Activated B cell treated with CpG ODN at 0.5 μM for 24 hours (primary cell): ENCODE measurements at regions not wholly inside any gene's neighbourhood (a gene's known extent, or its start where the extent isn't known, plus 50 kb on each side); places are given as distances from the start of the nearest gene placed in this dataset.

Experiments used
- ATAC-seq: fragments of 200-7000 bp; cut with Tn5 transposase; one replicate; pipeline ENCODE4 v1.10.0; 2021; ENCODE audit warnings: low read depth, mild to moderate bottlenecking, moderate library complexity
- CTCF ChIA-PET: fragments of 350-600 bp; sonication (Branson Sonifier 250); formaldehyde crosslinking; loops from one replicate; lab custom pipeline; 2021; ENCODE audit warnings: antibody characterized with exemption; lab: Charles Lee
- POLR2A ChIA-PET: fragments of 350-600 bp; sonication (Branson Sonifier 250); formaldehyde crosslinking; loops from one replicate; lab custom pipeline; 2021; ENCODE audit warnings: antibody characterized with exemption; lab: Charles Lee
- DNase-seq: peaks from one replicate; pipeline ENCODE4 v3.0.0; 2022
- H3K27ac Mint-ChIP-seq: one replicate; pipeline ENCODE4 v1.8.0; 2020; ENCODE audit warnings: mixed read lengths
- H3K27me3 Mint-ChIP-seq: one replicate; pipeline ENCODE4 v1.8.0; 2021; ENCODE audit warnings: mixed read lengths
- H3K36me3 Mint-ChIP-seq: one replicate; pipeline ENCODE4 v1.8.0; 2021; ENCODE audit warnings: low read depth, mixed read lengths
- H3K4me1 Mint-ChIP-seq: one replicate; pipeline ENCODE4 v1.8.0; 2021; ENCODE audit warnings: mixed read lengths
- H3K4me3 Mint-ChIP-seq: one replicate; pipeline ENCODE4 v1.8.0; 2020; ENCODE audit warnings: mild to moderate bottlenecking, mixed read lengths
- H3K9me3 Mint-ChIP-seq: one replicate; pipeline ENCODE4 v1.8.0; 2020; ENCODE audit warnings: mixed read lengths
- CTCF ChIP-seq: fragments of 200-600 bp; IDR thresholded peaks from one replicate; pipeline ENCODE4 v1.8.0; 2022; ENCODE audit warnings: antibody characterized with exemption, mild to moderate bottlenecking
- intact Hi-C: fragments of 100-400 bp; cut with micrococcal nuclease; formaldehyde crosslinking; loops from one replicate; pipeline ENCODE4 v1.15.1; 2024

GRCh38 chr10:52423369-52423768 is 109.3 kb downstream of the DKK1 start:
- Mint-ChIP-seq H3K4me3 (no peak overlapping the region), H3K27me3 (no peaks in the 10 kb centered on the region), H3K27ac (no peak overlapping the region), H3K9me3 (no peaks in the 10 kb centered on the region), H3K4me1 (no peaks in the 10 kb centered on the region), H3K36me3 (no peaks in the 10 kb centered on the region)
- DNase-seq (no peak), ATAC-seq (no peak)
- CTCF ChIA-PET = no interaction called here
- POLR2A ChIA-PET = no interaction called here
- no peak for TF ChIP-seq CTCF
- intact Hi-C loops = no loop called here

DNA sequence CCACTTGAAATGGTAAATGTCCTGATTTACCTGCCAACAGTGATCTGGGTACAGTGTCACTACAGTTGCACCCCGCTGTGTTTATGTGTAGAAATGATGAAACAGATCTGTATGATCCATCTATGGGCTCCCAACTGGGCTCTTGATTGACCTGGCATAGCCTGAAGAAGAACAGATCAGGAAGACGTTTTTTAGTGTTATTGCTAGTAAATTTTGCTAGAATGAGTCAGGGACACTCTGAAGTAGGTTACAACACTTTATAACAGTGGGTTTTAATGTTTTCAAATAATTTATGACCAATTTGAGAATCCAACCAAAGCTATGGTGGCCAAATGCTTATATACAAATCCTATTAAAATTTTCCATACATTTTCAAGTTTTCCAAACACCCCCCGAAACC is 110.3 kb downstream of the DKK1 start:
- DNase-seq (no peak), ATAC-seq (no peak)
- Mint-ChIP-seq H3K4me1 (no peaks in the 10 kb centered on the region), H3K4me3 (no peak overlapping the region), H3K27me3 (no peaks in the 10 kb centered on the region), H3K27ac (no peak overlapping the region), H3K9me3 (no peaks in the 10 kb centered on the region), H3K36me3 (no peaks in the 10 kb centered on the region)
- intact Hi-C loops = no loop called here
- ChIA-PET POLR2A (no interaction called here), CTCF (no interaction called here)
- no peak for TF ChIP-seq CTCF

DNA sequence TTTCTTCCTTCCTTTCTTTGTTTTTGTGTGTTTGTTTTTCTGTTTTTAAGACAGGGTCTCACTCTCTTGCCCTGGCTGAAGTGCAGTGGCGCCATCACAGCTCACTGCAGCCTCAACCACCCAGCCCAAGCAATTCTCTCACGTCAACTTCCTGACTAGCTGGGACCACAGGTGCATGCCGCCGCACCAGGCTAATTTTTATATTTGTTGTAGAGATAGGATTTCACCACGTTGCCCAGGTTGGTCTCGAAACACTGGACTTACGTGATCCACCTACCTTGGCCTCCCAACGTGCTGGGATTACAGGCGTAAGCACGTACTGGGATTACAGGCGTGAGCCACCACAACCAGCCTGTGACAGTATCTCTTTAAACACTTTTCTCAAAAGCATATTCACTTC is 120.7 kb downstream of the DKK1 start:
- Mint-ChIP-seq H3K27me3 (no peaks in the 10 kb centered on the region), H3K27ac (no peak overlapping the region), H3K4me1 (peaks cover 7% of the 10 kb centered on the region), H3K4me3 (no peak overlapping the region), H3K9me3 (no peaks in the 10 kb centered on the region), H3K36me3 (no peaks in the 10 kb centered on the region)
- ChIA-PET POLR2A (no interaction called here), CTCF (no interaction called here)
- intact Hi-C loops = no loop called here
- ATAC-seq (no peak), DNase-seq (no peak)
- TF ChIP-seq CTCF = no peak

DNA sequence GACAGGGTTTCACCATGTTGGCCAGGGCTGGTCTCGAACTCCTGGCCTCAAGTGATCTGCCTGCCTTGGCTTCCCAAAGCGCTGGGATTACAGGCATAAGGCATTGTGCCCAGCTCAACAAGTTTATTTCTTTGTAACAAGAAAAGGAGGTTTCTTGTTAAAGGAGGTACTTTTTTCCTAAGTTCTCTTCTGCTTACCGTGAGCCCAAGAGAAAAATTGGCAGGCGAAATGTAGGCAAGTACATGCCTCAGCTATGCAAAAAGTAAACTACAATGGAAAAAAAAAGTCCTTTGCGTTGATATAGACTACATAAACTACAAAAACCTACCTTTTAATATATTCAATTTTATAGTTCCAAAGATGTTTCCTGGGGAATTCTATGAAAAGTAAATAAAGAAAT is 122.6 kb downstream of the DKK1 start:
- no peak overlapping the region for H3K4me3 Mint-ChIP-seq
- peaks cover 7% of the 10 kb centered on the region for H3K4me1 Mint-ChIP-seq
- ChIA-PET POLR2A (interaction anchor here (0.9 kb wide), 1 partner anchor 27 kb away, joined by 5 read pairs; no protein-coding TSS in a partner anchor), CTCF (no interaction called here)
- H3K27ac Mint-ChIP-seq = no peak overlapping the region
- no peaks in the 10 kb centered on the region for H3K9me3 Mint-ChIP-seq
- DNase-seq (no peak), ATAC-seq (no peak)
- no peak for TF ChIP-seq CTCF
- H3K27me3 Mint-ChIP-seq = no peaks in the 10 kb centered on the region
- intact Hi-C loops = no loop called here
- H3K36me3 Mint-ChIP-seq = no peaks in the 10 kb centered on the region

DNA sequence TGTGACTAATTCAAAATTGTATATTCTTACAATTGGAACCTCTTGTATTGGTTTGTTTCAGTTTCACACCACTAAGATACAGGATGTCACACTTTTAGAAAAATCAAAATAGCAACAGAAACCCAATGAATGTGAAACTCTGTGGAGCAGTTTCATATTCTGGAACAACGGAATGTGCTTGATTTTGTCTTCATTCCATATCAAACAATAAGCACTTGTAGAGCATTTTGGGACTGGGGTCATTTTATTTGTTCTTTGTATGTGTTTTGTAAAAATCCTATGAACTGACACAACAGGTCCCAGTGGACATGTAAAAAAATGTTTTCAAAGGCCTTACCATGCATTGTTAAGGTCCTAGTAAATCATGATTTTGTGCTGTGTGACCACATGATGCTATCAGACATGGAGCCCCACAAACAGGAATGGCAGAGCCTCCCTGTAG is 123.1 kb downstream of the DKK1 start:
- Mint-ChIP-seq H3K9me3 (no peaks in the 10 kb centered on the region), H3K4me1 (peaks cover 7% of the 10 kb centered on the region), H3K27me3 (no peaks in the 10 kb centered on the region), H3K27ac (no peak overlapping the region), H3K36me3 (no peaks in the 10 kb centered on the region), H3K4me3 (no peak overlapping the region)
- ATAC-seq (no peak), DNase-seq (no peak)
- TF ChIP-seq CTCF = no peak
- ChIA-PET POLR2A (no interaction called here), CTCF (no interaction called here)
- intact Hi-C loops = no loop called here
